MM.1S (cell line): ENCODE measurements at regions not wholly inside any gene's neighbourhood (a gene's known extent, or its start where the extent isn't known, plus 50 kb on each side); places are given as distances from the start of the nearest gene placed in this dataset.

Experiments used
- DNase-seq: peaks from one replicate; pipeline ENCODE4 v3.0.0-alpha.2; 2015
- H2AFZ ChIP-seq: fragments of 300-600 bp; sonication (generic); 2 replicates; pipeline ENCODE4 v1.6.0; 2016; ENCODE audit warnings: antibody characterized with exemption, low read length
- H3F3A ChIP-seq: fragments of 300-600 bp; sonication (generic); 2 replicates; pipeline ENCODE4 v1.6.1; 2016; ENCODE audit warnings: mild to moderate bottlenecking, antibody characterized with exemption, low read length, moderate library complexity, mixed read lengths; ENCODE audit not compliant: insufficient read depth
- H3K27ac ChIP-seq: fragments of 300-600 bp; sonication (generic); 2 replicates; pipeline ENCODE4 v1.5.1; 2016; ENCODE audit warnings: mild to moderate bottlenecking, low read length
- H3K27me3 ChIP-seq: fragments of 300-600 bp; sonication (generic); replicated peaks from 2 replicates; pipeline ENCODE4 v1.6.0; 2016; ENCODE audit warnings: low read length; ENCODE audit not compliant: insufficient read depth
- H3K36me3 ChIP-seq: fragments of 300-600 bp; sonication (generic); replicated peaks from 2 replicates; pipeline ENCODE4 v1.6.1; 2016; ENCODE audit warnings: mild to moderate bottlenecking, low read length, mixed read lengths; ENCODE audit not compliant: insufficient read depth
- H3K4me1 ChIP-seq: fragments of 300-600 bp; sonication (generic); 2 replicates; pipeline ENCODE4 v1.6.1; 2016; ENCODE audit warnings: low read length, mixed read lengths
- H3K4me2 ChIP-seq: fragments of 300-600 bp; sonication (generic); 2 replicates; pipeline ENCODE4 v1.6.0; 2016; ENCODE audit warnings: low read depth, low read length
- H3K4me3 ChIP-seq: fragments of 300-600 bp; sonication (generic); 2 replicates; pipeline ENCODE4 v1.5.1; 2016; ENCODE audit warnings: low read length, mixed read lengths
- H3K79me2 ChIP-seq: fragments of 300-600 bp; sonication (generic); 2 replicates; pipeline ENCODE4 v1.6.1; 2016; ENCODE audit warnings: mixed run types, low read length, mixed read lengths
- H3K9ac ChIP-seq: fragments of 300-600 bp; sonication (generic); 2 replicates; pipeline ENCODE4 v1.6.1; 2016; ENCODE audit warnings: low read length, mixed read lengths
- H3K9me2 ChIP-seq: fragments of 300-600 bp; sonication (generic); replicated peaks from 2 replicates; pipeline ENCODE4 v1.6.1; 2016; ENCODE audit warnings: mild to moderate bottlenecking, low read length, mixed read lengths; ENCODE audit not compliant: insufficient read depth
- H3K9me3 ChIP-seq: fragments of 300-600 bp; sonication (generic); replicated peaks from 2 replicates; pipeline ENCODE4 v1.6.1; 2016; ENCODE audit warnings: mild to moderate bottlenecking, low read length, mixed read lengths; ENCODE audit not compliant: insufficient read depth
- H4K20me1 ChIP-seq: fragments of 300-600 bp; sonication (generic); 2 replicates; pipeline ENCODE4 v1.6.1; 2016; ENCODE audit warnings: mild to moderate bottlenecking, low read length, moderate library complexity, mixed read lengths; ENCODE audit not compliant: insufficient read depth
- CTCF ChIP-seq: fragments of 300-600 bp; sonication (generic); IDR thresholded peaks from 2 replicates; pipeline ENCODE4 v1.5.1; 2016; ENCODE audit warnings: antibody characterized with exemption, low read length, mixed read lengths
- EZH2 ChIP-seq: fragments of 300-600 bp; sonication (generic); optimal IDR thresholded peaks from 2 replicates; pipeline ENCODE3; 2017; ENCODE audit warnings: low read depth, mild to moderate bottlenecking, antibody characterized with exemption, low read length, mixed read lengths
- EZH2phosphoT487 ChIP-seq: fragments of 300-600 bp; sonication (generic); IDR thresholded peaks from 2 replicates; pipeline ENCODE4 v1.6.1; 2018; ENCODE audit warnings: antibody characterized with exemption, low read length

DNA sequence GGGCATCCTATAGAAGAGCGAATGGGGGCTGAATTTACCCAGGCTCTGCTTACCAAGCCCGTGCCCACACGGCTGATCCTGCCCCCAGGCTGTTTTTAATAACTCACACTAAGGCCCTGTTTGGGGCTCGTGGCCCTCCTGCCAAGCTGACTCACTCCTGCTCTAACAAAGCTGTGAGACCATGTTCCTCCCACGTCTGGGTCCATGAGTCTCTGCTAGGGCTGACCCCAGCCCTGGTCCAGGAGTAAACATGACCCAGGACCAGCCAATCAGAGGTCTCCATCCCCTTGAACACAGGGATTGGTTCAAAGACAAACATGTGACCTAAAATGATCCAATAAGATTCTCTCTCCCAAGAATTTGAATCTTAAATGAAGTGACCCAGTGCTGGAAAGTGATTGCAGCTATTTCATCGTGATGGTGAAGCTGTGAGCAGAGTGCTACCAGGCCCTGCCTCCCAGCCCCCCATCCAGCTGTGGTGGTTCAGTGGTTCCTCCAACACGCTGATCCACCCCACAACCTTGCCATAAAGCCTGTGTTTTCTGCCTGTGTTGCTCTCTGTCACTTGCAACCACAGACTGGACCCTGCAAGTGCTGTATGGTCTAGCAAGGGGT, 57.2 kb downstream of the C16orf82 start:
- Histone ChIP-seq H3K4me2 (no peak overlapping the region), H3K4me1 (no peaks in the 10 kb centered on the region), H3K9me3 (no peaks in the 10 kb centered on the region), H3F3A (no peaks in the 10 kb centered on the region), H3K79me2 (no peaks in the 10 kb centered on the region), H3K9me2 (no peaks in the 10 kb centered on the region), H4K20me1 (no peaks in the 10 kb centered on the region), H3K36me3 (no peaks in the 10 kb centered on the region), H3K27ac (no peak overlapping the region), H3K27me3 (no peaks in the 10 kb centered on the region), H2AFZ (no peak overlapping the region), H3K4me3 (no peak overlapping the region), H3K9ac (no peak overlapping the region)
- no peak for DNase-seq
- TF ChIP-seq CTCF: no peak
- no peak for TF ChIP-seq EZH2phosphoT487
- no peak for TF ChIP-seq EZH2

DNA sequence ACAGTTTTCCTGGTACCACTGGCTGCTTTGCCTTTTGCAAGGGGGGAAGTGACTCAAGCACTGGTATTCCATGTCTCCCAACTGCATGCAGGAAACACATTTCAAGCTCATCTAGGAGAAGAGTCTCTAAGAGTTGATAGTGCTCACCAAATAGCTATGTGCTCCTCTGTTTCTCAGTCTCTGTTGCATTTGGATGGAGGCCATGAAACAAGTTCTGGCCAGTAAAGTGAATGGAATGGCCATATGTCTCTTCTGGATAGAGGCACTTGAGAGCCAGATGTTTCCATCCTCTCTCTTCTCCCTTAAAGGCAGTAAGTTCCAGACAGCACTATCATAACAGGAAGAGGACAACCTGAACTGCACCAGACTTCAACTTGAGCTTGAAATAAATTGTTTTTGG, 60.6 kb downstream of the C16orf82 start:
- no peaks in the 10 kb centered on the region for H3K9me2 ChIP-seq
- DNase-seq: no peak
- no peak overlapping the region for H2AFZ ChIP-seq
- no peaks in the 10 kb centered on the region for H3K27me3 ChIP-seq
- no peak overlapping the region for H3K27ac ChIP-seq
- H3K9ac ChIP-seq: no peak overlapping the region
- no peaks in the 10 kb centered on the region for H3K4me1 ChIP-seq
- H3K9me3 ChIP-seq: no peaks in the 10 kb centered on the region
- H3F3A ChIP-seq: no peaks in the 10 kb centered on the region
- H3K4me2 ChIP-seq: no peak overlapping the region
- no peaks in the 10 kb centered on the region for H4K20me1 ChIP-seq
- no peaks in the 10 kb centered on the region for H3K79me2 ChIP-seq
- H3K36me3 ChIP-seq: no peaks in the 10 kb centered on the region
- TF ChIP-seq CTCF (no peak), EZH2 (no peak), EZH2phosphoT487 (no peak)
- H3K4me3 ChIP-seq: no peak overlapping the region

DNA sequence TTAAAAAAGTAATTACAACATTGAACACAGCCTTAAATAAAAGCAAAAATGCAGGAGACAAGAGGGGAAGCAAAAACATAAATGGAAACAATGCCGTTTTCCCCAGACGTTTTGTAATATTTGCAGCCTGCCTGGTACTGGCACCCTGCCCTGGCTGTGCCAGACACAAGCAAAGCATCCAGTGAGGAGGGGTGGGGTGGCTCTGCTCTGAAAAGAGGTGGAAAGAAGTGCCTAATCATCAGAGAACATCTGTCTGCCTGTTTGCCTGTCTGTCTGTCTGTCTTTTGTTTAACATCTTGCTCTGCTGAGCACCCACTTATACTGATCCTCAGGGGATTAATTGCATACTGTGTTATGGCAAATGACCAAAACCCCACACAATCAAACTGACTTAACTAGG, 62.7 kb downstream of the C16orf82 start:
- Histone ChIP-seq H3K4me3 (no peak overlapping the region), H3K9me3 (no peaks in the 10 kb centered on the region), H3K9me2 (no peaks in the 10 kb centered on the region), H4K20me1 (no peaks in the 10 kb centered on the region), H3F3A (no peaks in the 10 kb centered on the region), H3K36me3 (no peaks in the 10 kb centered on the region), H2AFZ (no peak overlapping the region), H3K27ac (no peak overlapping the region), H3K79me2 (no peaks in the 10 kb centered on the region), H3K27me3 (no peaks in the 10 kb centered on the region), H3K4me1 (no peaks in the 10 kb centered on the region), H3K4me2 (no peak overlapping the region), H3K9ac (no peak overlapping the region)
- TF ChIP-seq CTCF: no peak
- TF ChIP-seq EZH2: no peak
- no peak for TF ChIP-seq EZH2phosphoT487
- no peak for DNase-seq
